Effector CD8-positive, alpha-beta T cell (primary cell): ENCODE measurements at regions not wholly inside any gene's neighbourhood (a gene's known extent, or its start where the extent isn't known, plus 50 kb on each side); places are given as distances from the start of the nearest gene placed in this dataset.

Experiments
- DNase-seq: peaks from one replicate; lab custom pipeline; 2025; lab: John Stamatoyannopoulos, UW

DNA sequence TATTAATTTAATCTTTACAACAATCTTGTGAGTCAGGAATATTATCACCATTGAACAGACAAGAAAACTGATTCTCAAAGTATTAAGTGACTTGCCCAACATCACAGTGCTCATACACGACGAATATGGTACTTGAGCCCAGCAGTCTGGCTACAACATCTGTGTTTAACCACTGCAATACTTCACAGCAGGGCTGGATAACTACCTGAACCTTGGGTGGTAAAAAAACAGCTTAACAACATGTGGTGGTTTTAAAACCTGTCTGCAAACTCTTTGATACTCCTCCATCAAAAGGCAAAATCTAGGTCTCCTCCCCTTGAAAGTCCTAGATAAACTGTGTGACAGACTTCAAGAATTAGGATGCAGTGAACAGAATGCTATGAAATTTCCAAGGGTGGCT, 424.6 kb upstream of the CADM1 start:
- no peak for DNase-seq

- no peak for DNase-seq
These were observed 423.7 kb upstream of the CADM1 start for GRCh38 chr11:115927823-115928329.

DNA sequence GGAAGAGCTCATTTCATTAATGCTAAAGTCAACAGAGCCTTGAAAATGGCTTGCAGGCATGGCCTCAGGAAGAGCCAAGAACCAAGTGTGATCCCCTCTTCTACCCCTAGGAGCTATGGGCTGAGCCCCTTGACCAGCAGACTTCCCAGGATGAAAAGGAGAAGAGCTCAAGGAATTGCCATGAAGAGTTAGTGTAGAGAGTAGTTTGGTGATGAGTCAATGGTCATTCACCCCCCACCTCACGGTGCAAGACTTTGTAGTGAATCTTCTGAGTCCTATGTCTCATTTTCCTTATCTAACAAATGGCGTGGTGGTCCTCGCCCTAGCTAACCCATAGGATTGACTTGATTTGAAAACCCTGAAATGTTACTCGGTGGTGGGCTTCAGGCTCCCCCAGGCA, 422.4 kb upstream of the CADM1 start:
- no peak for DNase-seq

- no peak for DNase-seq
These were observed 421.9 kb upstream of the CADM1 start for GRCh38 chr11:115926138-115926537.

DNA sequence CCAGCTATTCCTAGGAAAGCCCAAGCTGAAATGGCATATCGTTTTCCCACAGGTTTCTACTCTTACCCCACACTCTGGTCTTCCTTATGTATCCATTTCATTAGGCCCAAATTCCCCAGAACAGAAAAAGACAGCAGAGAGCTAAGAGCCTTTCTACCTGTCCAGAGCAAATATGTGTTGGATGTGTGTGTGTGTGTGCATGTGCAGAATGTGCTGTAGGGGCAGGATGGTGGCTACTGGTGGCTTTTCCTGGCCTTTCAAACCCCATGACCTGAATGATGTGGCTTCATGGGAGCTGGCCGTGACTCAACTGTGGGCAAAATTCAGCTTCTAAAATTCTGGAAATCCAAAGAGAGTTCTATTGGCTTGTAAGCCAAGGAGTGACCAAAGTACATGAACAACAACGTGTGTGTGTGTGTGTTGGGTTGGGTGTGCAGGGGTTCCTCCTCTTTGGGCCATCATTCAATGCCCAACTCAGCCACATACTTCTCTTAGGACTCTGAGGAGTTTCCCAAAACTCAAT, 421.4 kb upstream of the CADM1 start:
- no peak for DNase-seq

- no peak for DNase-seq
These were observed 420.7 kb upstream of the CADM1 start for GRCh38 chr11:115924744-115925567.

DNA sequence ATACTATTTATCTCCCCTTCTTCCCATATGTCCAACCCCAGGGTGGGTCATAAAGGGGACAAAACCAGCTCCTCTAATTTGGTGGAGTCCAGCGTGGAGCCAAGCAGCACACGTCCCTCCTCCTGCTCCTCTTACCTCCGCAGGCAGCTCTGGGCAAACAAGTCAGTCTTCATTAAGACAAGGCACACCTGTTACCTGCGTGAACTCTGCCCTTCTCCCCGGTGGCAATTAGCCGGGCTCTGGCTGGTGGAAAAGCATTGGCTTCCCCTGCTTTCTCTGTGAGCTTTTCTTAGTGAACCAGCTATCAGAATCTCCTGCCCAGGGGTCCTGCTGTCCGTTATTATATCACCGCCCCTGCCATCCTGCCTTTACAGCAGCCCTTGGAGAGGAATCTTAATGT, 418.7 kb upstream of the CADM1 start:
- no peak for DNase-seq

- no peak for DNase-seq
These were observed 417.8 kb upstream of the CADM1 start for GRCh38 chr11:115921986-115922385.

GRCh38 chr11:115921540-115921939, 417.3 kb upstream of the CADM1 start:
- DNase-seq, result no peak

- no peak for DNase-seq
These were observed 416.7 kb upstream of the CADM1 start for GRCh38 chr11:115920841-115921480.

GRCh38 chr11:115920092-115920461, 415.9 kb upstream of the CADM1 start:
- no peak for DNase-seq

- no peak for DNase-seq
These were observed 415.3 kb upstream of the CADM1 start for GRCh38 chr11:115919341-115920091.

GRCh38 chr11:115918576-115918975, 414.4 kb upstream of the CADM1 start:
- no peak for DNase-seq

- DNase-seq, result no peak
These were observed 412.4 kb upstream of the CADM1 start for GRCh38 chr11:115916608-115917007.

DNA sequence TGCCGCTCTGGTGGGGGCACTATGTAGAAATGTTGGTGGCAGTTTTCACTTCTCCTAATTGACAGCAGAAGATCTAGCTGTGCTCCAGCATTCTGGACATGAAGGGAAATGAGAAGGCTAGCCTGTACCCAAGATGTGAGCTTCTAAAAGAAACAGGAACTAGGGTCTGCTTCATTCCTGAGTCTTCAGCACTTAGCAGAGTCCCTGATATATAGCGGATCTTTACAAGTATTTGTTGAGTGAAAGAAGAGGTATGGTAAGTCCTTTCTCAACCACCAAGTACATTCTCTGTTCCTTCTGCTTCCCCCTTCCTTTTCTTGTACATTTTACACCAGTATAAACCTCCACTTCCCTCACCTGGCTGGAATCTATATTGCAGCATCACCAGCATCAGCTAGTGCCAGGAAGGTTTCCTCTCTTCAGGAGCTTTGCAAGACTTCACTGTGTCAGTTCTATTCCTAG, 408.3 kb upstream of the CADM1 start:
- no peak for DNase-seq

GRCh38 chr11:115911613-115912346, 407.6 kb upstream of the CADM1 start:
- no peak for DNase-seq

GRCh38 chr11:115910379-115910778, 406.2 kb upstream of the CADM1 start:
- DNase-seq, result no peak

- DNase-seq, result no peak
These were observed 402.0 kb upstream of the CADM1 start for GRCh38 chr11:115906171-115906570.

- no peak for DNase-seq
These were observed 401.3 kb upstream of the CADM1 start for GRCh38 chr11:115905341-115906000.

GRCh38 chr11:115903179-115903578, 399.0 kb upstream of the CADM1 start:
- DNase-seq, result no peak

DNA sequence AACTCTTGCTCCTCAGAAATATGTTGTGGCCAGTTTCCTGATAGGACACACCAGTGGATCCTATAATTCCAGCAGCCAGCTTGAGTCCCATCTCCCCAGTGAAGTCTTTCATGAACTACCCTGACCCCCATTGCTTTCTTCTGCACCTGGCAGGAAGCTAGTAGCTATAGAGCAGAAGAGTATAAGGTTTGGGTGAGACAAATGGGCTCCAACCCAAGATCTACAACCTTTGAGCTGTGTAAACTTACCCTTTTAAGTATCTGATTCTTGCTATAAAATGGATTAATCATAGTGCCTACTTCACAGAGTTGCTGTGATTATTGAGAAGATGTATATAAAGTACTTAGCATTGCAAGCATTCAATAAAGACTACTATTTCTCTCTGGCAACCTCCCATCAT, 396.9 kb upstream of the CADM1 start:
- no peak for DNase-seq
